Activated CD8-positive, alpha-beta memory T cell treated with anti-CD3 and anti-CD28 coated beads, Interleukin-2, amount 10 ng/mL, durations not matched to agents 7 days and 5 days (primary cell): ENCODE measurements at regions not wholly inside any gene's neighbourhood (a gene's known extent, or its start where the extent isn't known, plus 50 kb on each side); places are given as distances from the start of the nearest gene placed in this dataset.

Experiments
- ATAC-seq: fragments of 150-1000 bp; cut with Tn5 transposase; one replicate; pipeline ENCODE4 v1.10.0; 2021; ENCODE audit warnings: moderate library complexity
- CTCF ChIA-PET: fragments of 350-600 bp; sonication (Branson Sonifier 250); formaldehyde crosslinking; loops from one replicate; lab custom pipeline; 2021; ENCODE audit warnings: antibody characterized with exemption; lab: Charles Lee
- DNase-seq: peaks from one replicate; pipeline ENCODE4 v3.0.0-alpha.2; 2020
- H3K27ac Mint-ChIP-seq: one replicate; pipeline ENCODE4 v1.8.0; 2021; ENCODE audit warnings: mild to moderate bottlenecking, mixed read lengths
- H3K27me3 Mint-ChIP-seq: one replicate; pipeline ENCODE4 v1.8.0; 2021; ENCODE audit warnings: mixed read lengths
- H3K36me3 Mint-ChIP-seq: one replicate; pipeline ENCODE4 v1.8.0; 2021; ENCODE audit warnings: mild to moderate bottlenecking, mixed read lengths
- H3K4me1 Mint-ChIP-seq: one replicate; pipeline ENCODE4 v1.8.0; 2021; ENCODE audit warnings: mixed read lengths
- H3K4me3 Mint-ChIP-seq: one replicate; pipeline ENCODE4 v1.8.0; 2021; ENCODE audit warnings: mild to moderate bottlenecking, moderate library complexity, mixed read lengths
- H3K9me3 Mint-ChIP-seq: one replicate; pipeline ENCODE4 v1.8.0; 2022; ENCODE audit warnings: low read depth, mixed read lengths

DNA sequence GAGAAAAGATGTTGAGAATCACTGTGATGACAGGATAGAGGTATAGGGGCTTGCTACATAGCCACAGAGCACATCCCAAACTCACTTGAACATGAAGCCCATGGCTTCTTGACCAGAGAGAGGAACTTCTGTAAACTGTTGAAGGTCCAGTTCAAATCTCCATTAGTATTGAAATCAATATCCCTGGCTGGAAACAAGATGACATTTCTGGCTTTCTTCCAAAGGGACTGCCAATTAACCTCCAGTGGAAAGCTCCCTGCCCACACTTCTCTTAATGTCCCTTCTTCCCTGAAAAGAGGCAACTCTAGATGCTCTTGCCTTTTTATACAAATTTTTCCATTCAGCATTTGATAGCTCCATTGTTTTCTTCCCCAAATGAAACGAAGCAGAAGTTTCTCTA lies 612.1 kb downstream of the EBF1 start:
- Mint-ChIP-seq H3K36me3 (no peaks in the 10 kb centered on the region), H3K27ac (no peak overlapping the region), H3K4me3 (no peak overlapping the region), H3K4me1 (no peaks in the 10 kb centered on the region), H3K9me3 (no peaks in the 10 kb centered on the region), H3K27me3 (no peaks in the 10 kb centered on the region)
- CTCF ChIA-PET, result no interaction called here
- no peak for DNase-seq
- ATAC-seq, result no peak

- no peak overlapping the region for H3K4me3 Mint-ChIP-seq
- no peak for DNase-seq
- no peaks in the 10 kb centered on the region for H3K9me3 Mint-ChIP-seq
- H3K36me3 Mint-ChIP-seq, result no peaks in the 10 kb centered on the region
- H3K27ac Mint-ChIP-seq, result no peak overlapping the region
- no peaks in the 10 kb centered on the region for H3K4me1 Mint-ChIP-seq
- CTCF ChIA-PET, result no interaction called here
- ATAC-seq, result no peak
- no peaks in the 10 kb centered on the region for H3K27me3 Mint-ChIP-seq
These were observed 612.6 kb downstream of the EBF1 start for GRCh38 chr5:158487156-158487555.

DNA sequence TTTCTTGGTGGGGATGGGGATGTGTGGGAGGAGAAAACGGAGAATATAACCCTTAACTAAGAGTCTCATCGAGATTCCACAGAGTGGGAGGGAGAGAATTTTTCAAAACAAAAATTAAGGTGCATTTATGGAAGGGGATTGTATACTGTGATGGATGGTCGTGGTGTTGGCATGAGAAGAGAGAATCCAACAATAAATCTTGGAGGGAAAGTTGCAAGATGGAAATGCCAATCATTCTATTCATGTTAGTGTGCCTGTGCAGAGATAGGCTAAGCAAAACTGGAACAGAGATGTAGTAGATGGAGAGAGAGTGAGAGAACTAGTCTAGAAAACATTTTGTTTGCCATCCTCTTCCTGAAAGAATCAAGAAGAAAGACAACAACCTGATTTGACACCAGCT lies 613.1 kb downstream of the EBF1 start:
- Mint-ChIP-seq H3K36me3 (no peaks in the 10 kb centered on the region), H3K4me1 (no peaks in the 10 kb centered on the region), H3K27me3 (no peaks in the 10 kb centered on the region), H3K4me3 (no peak overlapping the region), H3K27ac (no peak overlapping the region), H3K9me3 (no peaks in the 10 kb centered on the region)
- no peak for DNase-seq
- CTCF ChIA-PET, result no interaction called here
- ATAC-seq, result no peak

DNA sequence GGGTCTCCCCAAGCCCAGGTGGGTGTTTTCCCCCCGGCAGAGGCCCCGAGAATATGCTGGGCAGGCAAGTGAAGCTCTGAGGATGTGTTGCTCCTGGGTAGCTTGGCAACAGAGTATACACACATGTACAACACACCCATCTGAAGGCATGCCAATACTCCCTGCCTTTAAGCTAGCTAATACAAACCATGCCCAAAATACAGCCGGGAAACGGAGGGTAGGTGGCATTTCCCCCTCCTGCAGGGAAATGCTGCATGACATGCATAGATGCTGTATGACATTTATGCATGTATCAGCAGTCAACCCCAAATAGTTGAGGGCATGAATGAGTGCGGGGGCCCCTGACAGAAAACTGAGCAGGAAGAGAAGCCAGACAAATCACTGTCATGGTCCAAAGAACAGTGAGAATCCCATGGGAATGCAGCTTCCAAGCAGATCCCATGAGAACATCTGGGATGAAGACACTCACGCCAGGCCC lies 614.1 kb downstream of the EBF1 start:
- no peaks in the 10 kb centered on the region for H3K9me3 Mint-ChIP-seq
- CTCF ChIA-PET, result no interaction called here

DNA sequence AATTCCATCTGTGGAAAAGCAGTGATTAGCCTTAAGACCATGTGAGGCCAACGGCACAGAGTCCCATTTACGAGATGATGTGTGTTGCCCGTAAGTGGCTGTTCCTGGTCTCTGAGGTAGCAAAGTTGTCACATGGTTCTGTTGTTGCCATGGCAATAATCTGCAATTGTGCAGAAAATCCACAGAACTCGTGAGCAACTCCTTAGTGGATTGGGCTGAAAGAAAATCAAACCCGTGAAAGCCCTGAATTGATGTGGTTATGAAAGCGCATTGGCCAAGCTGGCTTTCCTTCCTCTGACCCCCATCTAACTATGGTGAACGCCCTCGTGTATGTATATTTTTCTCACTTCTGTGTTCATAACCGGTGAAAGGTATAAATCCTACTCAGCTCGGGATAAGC lies 614.7 kb downstream of the EBF1 start:
- DNase-seq, result no peak
- H3K4me3 Mint-ChIP-seq, result no peak overlapping the region
- H3K9me3 Mint-ChIP-seq, result no peaks in the 10 kb centered on the region
- H3K27ac Mint-ChIP-seq, result no peak overlapping the region
- CTCF ChIA-PET, result no interaction called here
- H3K27me3 Mint-ChIP-seq, result no peaks in the 10 kb centered on the region
- H3K4me1 Mint-ChIP-seq, result no peaks in the 10 kb centered on the region
- no peaks in the 10 kb centered on the region for H3K36me3 Mint-ChIP-seq
- no peak for ATAC-seq

More for the DNA sequence above, 614.1 kb downstream of the EBF1 start:
- no peaks in the 10 kb centered on the region for H3K36me3 Mint-ChIP-seq
- H3K27me3 Mint-ChIP-seq, result no peaks in the 10 kb centered on the region
- H3K4me1 Mint-ChIP-seq, result no peaks in the 10 kb centered on the region
- ATAC-seq (no peak), DNase-seq (no peak)
- no peak overlapping the region for H3K4me3 Mint-ChIP-seq
- H3K27ac Mint-ChIP-seq, result no peak overlapping the region

DNA sequence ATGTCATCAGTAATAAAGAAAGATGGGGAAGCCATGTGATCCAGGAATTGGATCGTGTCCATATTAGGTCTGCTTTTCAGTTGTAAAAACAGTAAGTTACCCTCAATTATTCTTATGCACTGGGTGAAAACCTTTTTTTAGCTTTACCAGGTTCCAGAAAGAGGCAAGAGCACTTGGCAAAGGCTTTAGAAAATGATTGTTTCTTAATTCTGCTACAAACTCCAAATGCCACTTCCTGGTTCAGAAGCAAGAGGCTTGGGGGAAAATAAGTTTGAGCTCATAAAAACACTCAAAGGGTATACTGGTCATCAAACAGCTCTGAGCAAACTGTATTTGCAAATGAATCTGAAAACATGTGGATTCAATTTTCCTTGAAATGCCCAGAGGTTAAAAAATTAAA lies 615.6 kb downstream of the EBF1 start:
- ATAC-seq, result no peak
- no peaks in the 10 kb centered on the region for H3K27me3 Mint-ChIP-seq
- no peak for DNase-seq
- H3K9me3 Mint-ChIP-seq, result no peaks in the 10 kb centered on the region
- H3K4me3 Mint-ChIP-seq, result no peak overlapping the region
- CTCF ChIA-PET, result no interaction called here
- H3K4me1 Mint-ChIP-seq, result no peaks in the 10 kb centered on the region
- H3K27ac Mint-ChIP-seq, result no peak overlapping the region
- no peaks in the 10 kb centered on the region for H3K36me3 Mint-ChIP-seq

DNA sequence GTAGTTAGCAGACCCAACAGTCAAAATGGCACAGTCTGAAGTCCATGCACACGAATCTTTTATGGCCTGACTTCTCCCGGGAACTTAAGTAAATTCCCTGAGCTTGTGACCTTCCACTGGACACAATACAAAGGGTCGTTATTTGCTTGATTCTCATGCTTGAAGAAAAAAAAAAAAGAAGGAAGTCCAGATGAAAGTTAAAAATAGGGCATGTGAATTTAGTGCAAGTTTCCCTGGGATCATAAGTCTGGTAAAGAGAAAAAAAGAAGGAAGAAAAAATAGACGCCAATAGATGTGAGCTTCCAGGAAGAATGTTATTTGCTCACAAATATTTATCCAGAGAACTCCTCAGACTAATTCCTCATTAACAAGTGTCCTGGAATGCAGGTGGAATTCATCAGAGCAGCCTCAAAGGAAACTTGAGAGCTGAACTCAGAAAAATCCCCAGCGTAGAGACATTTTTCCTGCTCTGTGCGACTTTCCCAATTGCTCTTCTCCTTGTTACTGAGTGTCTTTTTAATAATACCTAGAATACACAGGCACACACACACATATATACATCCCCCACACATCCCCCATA lies 616.3 kb downstream of the EBF1 start:
- DNase-seq (no peak), ATAC-seq (no peak)
- no peaks in the 10 kb centered on the region for H3K36me3 Mint-ChIP-seq
- H3K4me3 Mint-ChIP-seq, result no peak overlapping the region
- no peak overlapping the region for H3K27ac Mint-ChIP-seq
- H3K9me3 Mint-ChIP-seq, result no peaks in the 10 kb centered on the region
- CTCF ChIA-PET, result no interaction called here
- no peaks in the 10 kb centered on the region for H3K4me1 Mint-ChIP-seq
- no peaks in the 10 kb centered on the region for H3K27me3 Mint-ChIP-seq

DNA sequence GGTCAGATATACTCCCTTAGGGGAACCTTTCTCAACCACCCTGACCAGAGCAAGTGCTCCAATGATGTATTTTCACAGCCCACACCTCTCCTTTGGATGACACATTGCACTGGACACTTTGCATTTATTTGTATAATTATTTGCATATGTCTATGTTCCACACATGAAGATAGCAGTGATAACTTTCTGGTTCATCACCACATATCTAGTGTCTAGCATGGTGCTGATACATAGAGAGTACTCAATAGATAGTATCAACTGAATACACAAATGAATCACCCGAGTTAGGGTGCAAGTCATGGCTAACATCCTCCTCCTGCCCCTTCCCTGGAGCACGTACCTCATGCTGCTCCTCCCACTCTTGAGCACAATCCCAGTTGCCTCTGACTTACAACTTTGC lies 617.6 kb downstream of the EBF1 start:
- CTCF ChIA-PET, result no interaction called here
- H3K4me1 Mint-ChIP-seq, result no peaks in the 10 kb centered on the region
- H3K36me3 Mint-ChIP-seq, result no peaks in the 10 kb centered on the region
- no peak overlapping the region for H3K27ac Mint-ChIP-seq
- H3K27me3 Mint-ChIP-seq, result no peaks in the 10 kb centered on the region
- H3K9me3 Mint-ChIP-seq, result no peaks in the 10 kb centered on the region
- H3K4me3 Mint-ChIP-seq, result no peak overlapping the region
- DNase-seq, result no peak
- ATAC-seq, result no peak

DNA sequence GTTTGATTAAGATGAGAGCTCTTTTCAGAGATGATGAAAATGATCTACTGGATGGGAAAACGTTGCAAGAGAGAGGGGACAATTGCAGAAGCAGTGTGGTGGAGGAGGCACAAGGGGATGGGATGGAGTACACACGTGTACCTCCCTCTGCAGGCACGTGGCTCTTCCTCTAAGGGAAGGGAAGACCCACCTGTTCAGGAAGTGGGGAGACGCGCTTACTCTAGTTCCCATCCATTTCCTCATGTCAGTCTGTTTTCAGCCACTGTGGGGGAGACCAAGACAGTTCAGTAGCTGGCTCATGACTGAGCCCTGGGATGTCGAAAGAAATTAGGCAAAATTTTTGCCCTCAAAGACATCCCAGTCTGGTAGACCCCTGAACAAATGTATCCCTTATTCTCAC lies 619.2 kb upstream of the CLINT1 start:
- no peaks in the 10 kb centered on the region for H3K27me3 Mint-ChIP-seq
- H3K4me1 Mint-ChIP-seq, result no peaks in the 10 kb centered on the region
- ATAC-seq, result no peak
- H3K4me3 Mint-ChIP-seq, result no peak overlapping the region
- CTCF ChIA-PET, result no interaction called here
- DNase-seq, result no peak
- no peak overlapping the region for H3K27ac Mint-ChIP-seq
- no peaks in the 10 kb centered on the region for H3K36me3 Mint-ChIP-seq
- no peaks in the 10 kb centered on the region for H3K9me3 Mint-ChIP-seq

DNA sequence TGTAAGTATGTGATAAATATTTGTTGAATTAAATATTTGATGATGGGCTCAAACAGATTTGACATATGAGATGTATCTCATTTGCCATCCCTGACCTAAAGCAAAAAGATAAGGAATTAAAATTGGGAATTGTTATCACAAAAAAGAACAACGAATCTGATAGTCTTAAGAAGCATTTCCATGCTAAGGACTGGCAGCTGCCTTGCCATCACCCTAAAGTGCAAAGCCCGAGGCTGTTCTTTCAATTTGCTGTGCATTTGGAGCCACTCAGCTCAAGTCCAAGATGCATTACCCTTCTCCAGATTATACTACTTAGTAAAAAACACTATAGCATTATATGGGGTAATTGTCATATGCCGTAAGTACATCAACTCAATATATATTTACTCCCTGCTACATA lies 618.3 kb upstream of the CLINT1 start:
- Mint-ChIP-seq H3K36me3 (no peaks in the 10 kb centered on the region), H3K27me3 (no peaks in the 10 kb centered on the region), H3K4me1 (no peaks in the 10 kb centered on the region), H3K4me3 (no peak overlapping the region), H3K27ac (no peak overlapping the region), H3K9me3 (no peaks in the 10 kb centered on the region)
- no peak for ATAC-seq
- CTCF ChIA-PET, result no interaction called here
- DNase-seq, result no peak

DNA sequence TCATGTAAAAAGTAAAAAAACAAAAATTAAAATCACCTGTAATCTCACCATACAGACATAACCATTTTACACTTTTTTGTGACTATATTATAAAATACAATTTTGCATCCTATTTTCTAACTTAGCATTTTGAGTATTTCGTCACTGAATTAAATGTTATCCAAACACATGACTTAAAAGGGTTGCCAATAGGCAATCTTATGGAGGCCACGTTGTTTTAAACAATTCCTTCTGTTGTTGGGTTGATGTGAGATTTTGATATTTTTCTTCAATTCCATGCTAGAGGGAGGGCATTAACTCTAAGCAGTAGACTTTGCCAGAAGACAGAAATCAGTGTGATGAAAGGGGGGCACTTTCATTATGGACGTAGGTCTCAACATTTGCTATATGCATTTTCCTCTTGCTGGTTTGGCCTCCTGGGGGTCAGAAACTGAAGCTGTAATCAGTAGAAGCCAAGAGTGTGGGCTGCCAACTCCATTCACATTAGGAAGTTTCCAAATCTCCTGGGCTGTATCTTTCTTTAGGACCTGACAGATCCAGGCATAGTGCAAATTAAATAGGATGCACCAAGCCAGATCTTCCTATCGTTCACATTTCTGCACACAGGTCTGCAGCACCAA lies 614.2 kb upstream of the CLINT1 start:
- no peak overlapping the region for H3K27ac Mint-ChIP-seq
- H3K9me3 Mint-ChIP-seq, result no peaks in the 10 kb centered on the region
- H3K4me3 Mint-ChIP-seq, result no peak overlapping the region
- no peaks in the 10 kb centered on the region for H3K36me3 Mint-ChIP-seq
- no peak for ATAC-seq
- H3K4me1 Mint-ChIP-seq, result no peaks in the 10 kb centered on the region
- DNase-seq, result no peak
- no peaks in the 10 kb centered on the region for H3K27me3 Mint-ChIP-seq
- CTCF ChIA-PET, result no interaction called here

DNA sequence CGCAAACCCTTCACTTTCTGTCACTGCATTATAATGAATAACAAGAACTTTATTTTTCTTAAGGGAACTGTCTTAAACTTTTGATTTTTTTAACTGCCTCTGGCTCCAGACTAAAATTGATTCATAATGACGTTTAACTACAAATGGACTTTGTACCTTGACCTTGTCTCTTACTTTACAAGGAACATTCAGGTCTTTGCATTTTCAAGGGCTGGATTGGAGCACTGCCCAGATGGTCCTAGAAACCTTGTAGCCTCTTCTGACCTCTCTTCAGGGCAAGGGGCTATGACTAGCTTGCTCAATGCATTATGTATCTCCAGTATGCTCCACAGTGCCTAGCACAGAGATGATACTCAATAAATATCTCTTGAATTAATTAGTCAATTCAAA lies 612.6 kb upstream of the CLINT1 start:
- CTCF ChIA-PET, result no interaction called here
- H3K36me3 Mint-ChIP-seq, result no peaks in the 10 kb centered on the region
- no peak for DNase-seq
- H3K27me3 Mint-ChIP-seq, result no peaks in the 10 kb centered on the region
- no peaks in the 10 kb centered on the region for H3K4me1 Mint-ChIP-seq
- no peaks in the 10 kb centered on the region for H3K9me3 Mint-ChIP-seq
- no peak for ATAC-seq
- H3K4me3 Mint-ChIP-seq, result no peak overlapping the region
- H3K27ac Mint-ChIP-seq, result no peak overlapping the region

GRCh38 chr5:158470764-158471534 lies 612.0 kb upstream of the CLINT1 start:
- no peak overlapping the region for H3K27ac Mint-ChIP-seq
- H3K4me3 Mint-ChIP-seq, result no peak overlapping the region
- DNase-seq, result no peak
- H3K9me3 Mint-ChIP-seq, result no peaks in the 10 kb centered on the region
- no peaks in the 10 kb centered on the region for H3K4me1 Mint-ChIP-seq
- CTCF ChIA-PET, result no interaction called here
- ATAC-seq, result no peak
- no peaks in the 10 kb centered on the region for H3K27me3 Mint-ChIP-seq
- H3K36me3 Mint-ChIP-seq, result no peaks in the 10 kb centered on the region

- DNase-seq, result no peak
- H3K27me3 Mint-ChIP-seq, result peaks cover 2% of the 10 kb centered on the region
- H3K36me3 Mint-ChIP-seq, result no peaks in the 10 kb centered on the region
- no peak for ATAC-seq
- H3K4me1 Mint-ChIP-seq, result no peaks in the 10 kb centered on the region
- no peak overlapping the region for H3K4me3 Mint-ChIP-seq
- CTCF ChIA-PET, result no interaction called here
- no peaks in the 10 kb centered on the region for H3K9me3 Mint-ChIP-seq
- H3K27ac Mint-ChIP-seq, result no peak overlapping the region
These were observed 609.5 kb upstream of the CLINT1 start for GRCh38 chr5:158468444-158468843.
